ENCODE measurements at regions not wholly inside any gene's neighbourhood (a gene's known extent, or its start where the extent isn't known, plus 50 kb on each side); places are given as distances from the start of the nearest gene placed in this dataset.

DNA sequence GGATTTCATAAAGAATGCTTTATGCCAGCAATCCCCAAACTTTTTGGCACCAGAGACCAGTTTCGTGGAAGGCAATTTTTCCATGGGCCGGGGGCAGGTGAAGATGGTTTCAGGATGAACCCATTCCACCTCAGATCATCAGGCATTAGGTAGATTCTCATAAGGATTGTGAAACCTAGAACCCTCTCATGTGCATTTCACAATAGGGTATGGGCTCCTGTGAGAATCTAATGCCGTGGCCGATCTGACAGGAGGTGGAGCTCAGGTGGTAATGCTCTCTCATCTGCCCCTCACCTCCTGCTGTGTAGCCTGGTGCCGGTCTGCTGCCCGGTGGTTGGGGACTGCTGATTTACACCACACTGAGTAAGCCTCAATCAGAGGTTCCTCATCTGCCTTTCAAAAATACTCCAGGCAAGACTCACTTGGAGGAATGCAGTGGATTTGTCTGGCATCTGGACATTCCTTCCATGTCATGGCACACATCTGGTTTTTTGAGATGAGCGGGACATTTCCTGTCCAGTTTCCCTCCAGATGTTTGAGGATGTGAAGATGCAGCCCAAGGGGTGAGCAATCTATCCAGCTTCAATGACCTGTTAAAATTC is 185.8 kb downstream of the VAPA start:
- TF ChIP-seq CTCF (optimal IDR thresholded peaks at IDR 0.05 in 1 of 3, IDR thresholded peaks at IDR 0.05 in 1 of 3, conservative IDR thresholded peaks at IDR 0.05 in 1 of 3; ENCODE audit: extremely low read depth in 1 of 3, insufficient read depth in 2 of 3, low read length in 3 of 3): no peak
- no peak for TF ChIP-seq EZH2 (IDR thresholded peaks at IDR 0.05; ENCODE audit: low read length)

Measured in keratinocyte (primary cell).